ENCODE measurements at regions not wholly inside any gene's neighbourhood (a gene's known extent, or its start where the extent isn't known, plus 50 kb on each side); places are given as distances from the start of the nearest gene placed in this dataset.
"Not testable (repeated sequence)": the region's sequence is repeated elsewhere in the genome, so short reads cannot be mapped to it uniquely, and the experiment has no call there.

DNA sequence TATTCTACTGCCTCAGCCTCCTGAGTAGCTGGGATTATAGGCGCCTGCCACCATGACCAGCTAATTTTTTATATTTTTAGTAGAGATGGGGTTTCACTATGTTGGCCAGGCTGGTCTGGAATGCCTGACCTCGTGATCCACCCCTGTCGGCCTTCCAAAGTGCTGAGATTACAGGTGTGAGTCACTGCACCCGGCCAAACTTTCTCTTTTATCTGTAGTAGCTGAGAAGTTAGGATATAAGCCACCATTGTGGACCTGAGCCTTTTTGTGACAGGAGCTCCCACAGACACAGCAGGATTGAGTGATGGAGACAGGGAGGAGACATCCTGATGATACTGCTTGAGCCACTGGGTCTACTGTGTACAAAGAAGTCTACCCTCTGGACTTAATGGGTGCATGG is 53.5 kb upstream of the LARP1 start:
- Histone ChIP-seq H3K4me1 (ENCODE audit: insufficient read depth) (peaks cover 21% of the 10 kb centered on the region), H3K79me2 (replicated peaks; ENCODE audit: insufficient read depth) (peaks cover 36% of the 10 kb centered on the region), H3F3A (replicated peaks; ENCODE audit: low read depth) (peaks cover 21% of the 10 kb centered on the region; the same call in 1 of the 2 replicates)
- H3K4me3 ChIP-seq; H3K9me3 Mint-ChIP-seq; DNase-seq (ENCODE audit: low spot score); H3K36me3 Mint-ChIP-seq (ENCODE audit: low read depth); H3K36me3 ChIP-seq (ENCODE audit: insufficient read depth); H3K27ac ChIP-seq (ENCODE audit: low read depth); H3K4me2 ChIP-seq; H3K4me3 Mint-ChIP-seq; H4K20me1 ChIP-seq (replicated peaks; ENCODE audit: insufficient read depth); H2AFZ ChIP-seq; ATAC-seq; H3K27me3 Mint-ChIP-seq (ENCODE audit: insufficient read depth, low read depth, poor library complexity); H3K27ac Mint-ChIP-seq; H3K9me2 ChIP-seq (ENCODE audit: insufficient read depth); H3K27me3 ChIP-seq (ENCODE audit: insufficient read depth): not testable (repeated sequence)
- peaks cover 34% of the 10 kb centered on the region for H3K4me1 Mint-ChIP-seq

DNA sequence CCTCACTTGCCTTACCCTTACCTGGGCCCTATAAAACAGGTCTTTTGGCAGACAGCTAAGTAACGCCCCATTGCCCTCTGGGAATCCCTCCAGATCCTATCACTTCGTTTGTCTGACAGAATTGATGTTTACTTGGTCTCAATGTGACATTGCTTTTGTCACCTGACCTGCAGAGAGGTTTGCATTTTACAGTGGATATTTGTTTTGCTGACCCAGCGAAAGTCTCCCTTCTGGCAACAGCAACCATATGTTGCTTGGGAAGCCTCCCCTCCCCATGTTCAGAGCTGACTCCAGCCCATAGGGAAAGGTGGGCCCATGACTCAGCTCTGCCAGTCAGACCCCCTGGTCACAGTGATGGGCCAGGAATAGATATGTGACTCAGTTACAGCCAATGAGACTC is 54.0 kb upstream of the LARP1 start:
- Histone ChIP-seq H3F3A (replicated peaks; ENCODE audit: low read depth) (peaks cover 21% of the 10 kb centered on the region; the same call in 1 of the 2 replicates), H3K27ac (ENCODE audit: low read depth) (0 out of 2 replicates have a peak overlapping the region, but pooled peaks have one; percentile 16), H3K4me1 (ENCODE audit: insufficient read depth) (peaks cover 26% of the 10 kb centered on the region), H3K36me3 (ENCODE audit: insufficient read depth) (no peaks in the 10 kb centered on the region), H3K27me3 (ENCODE audit: insufficient read depth) (no peaks in the 10 kb centered on the region), H3K9me2 (ENCODE audit: insufficient read depth) (no peaks in the 10 kb centered on the region), H2AFZ (no peak overlapping the region), H3K4me2 (no peak overlapping the region), H3K79me2 (replicated peaks; ENCODE audit: insufficient read depth) (peaks cover 36% of the 10 kb centered on the region), H3K4me3 (no peak overlapping the region), H4K20me1 (replicated peaks; ENCODE audit: insufficient read depth) (no peaks in the 10 kb centered on the region)
- H3K36me3 Mint-ChIP-seq (ENCODE audit: low read depth), result no peaks in the 10 kb centered on the region
- H3K4me1 Mint-ChIP-seq, result peaks cover 40% of the 10 kb centered on the region
- DNase-seq (ENCODE audit: low spot score) (no peak), ATAC-seq (no peak)
- H3K27me3 Mint-ChIP-seq (ENCODE audit: insufficient read depth, low read depth, poor library complexity), result no peaks in the 10 kb centered on the region
- no peaks in the 10 kb centered on the region for H3K9me3 Mint-ChIP-seq
- no peak overlapping the region for H3K4me3 Mint-ChIP-seq
- peak overlapping the region; percentile 47 for H3K27ac Mint-ChIP-seq
- TF ChIP-seq, protein P1, sequence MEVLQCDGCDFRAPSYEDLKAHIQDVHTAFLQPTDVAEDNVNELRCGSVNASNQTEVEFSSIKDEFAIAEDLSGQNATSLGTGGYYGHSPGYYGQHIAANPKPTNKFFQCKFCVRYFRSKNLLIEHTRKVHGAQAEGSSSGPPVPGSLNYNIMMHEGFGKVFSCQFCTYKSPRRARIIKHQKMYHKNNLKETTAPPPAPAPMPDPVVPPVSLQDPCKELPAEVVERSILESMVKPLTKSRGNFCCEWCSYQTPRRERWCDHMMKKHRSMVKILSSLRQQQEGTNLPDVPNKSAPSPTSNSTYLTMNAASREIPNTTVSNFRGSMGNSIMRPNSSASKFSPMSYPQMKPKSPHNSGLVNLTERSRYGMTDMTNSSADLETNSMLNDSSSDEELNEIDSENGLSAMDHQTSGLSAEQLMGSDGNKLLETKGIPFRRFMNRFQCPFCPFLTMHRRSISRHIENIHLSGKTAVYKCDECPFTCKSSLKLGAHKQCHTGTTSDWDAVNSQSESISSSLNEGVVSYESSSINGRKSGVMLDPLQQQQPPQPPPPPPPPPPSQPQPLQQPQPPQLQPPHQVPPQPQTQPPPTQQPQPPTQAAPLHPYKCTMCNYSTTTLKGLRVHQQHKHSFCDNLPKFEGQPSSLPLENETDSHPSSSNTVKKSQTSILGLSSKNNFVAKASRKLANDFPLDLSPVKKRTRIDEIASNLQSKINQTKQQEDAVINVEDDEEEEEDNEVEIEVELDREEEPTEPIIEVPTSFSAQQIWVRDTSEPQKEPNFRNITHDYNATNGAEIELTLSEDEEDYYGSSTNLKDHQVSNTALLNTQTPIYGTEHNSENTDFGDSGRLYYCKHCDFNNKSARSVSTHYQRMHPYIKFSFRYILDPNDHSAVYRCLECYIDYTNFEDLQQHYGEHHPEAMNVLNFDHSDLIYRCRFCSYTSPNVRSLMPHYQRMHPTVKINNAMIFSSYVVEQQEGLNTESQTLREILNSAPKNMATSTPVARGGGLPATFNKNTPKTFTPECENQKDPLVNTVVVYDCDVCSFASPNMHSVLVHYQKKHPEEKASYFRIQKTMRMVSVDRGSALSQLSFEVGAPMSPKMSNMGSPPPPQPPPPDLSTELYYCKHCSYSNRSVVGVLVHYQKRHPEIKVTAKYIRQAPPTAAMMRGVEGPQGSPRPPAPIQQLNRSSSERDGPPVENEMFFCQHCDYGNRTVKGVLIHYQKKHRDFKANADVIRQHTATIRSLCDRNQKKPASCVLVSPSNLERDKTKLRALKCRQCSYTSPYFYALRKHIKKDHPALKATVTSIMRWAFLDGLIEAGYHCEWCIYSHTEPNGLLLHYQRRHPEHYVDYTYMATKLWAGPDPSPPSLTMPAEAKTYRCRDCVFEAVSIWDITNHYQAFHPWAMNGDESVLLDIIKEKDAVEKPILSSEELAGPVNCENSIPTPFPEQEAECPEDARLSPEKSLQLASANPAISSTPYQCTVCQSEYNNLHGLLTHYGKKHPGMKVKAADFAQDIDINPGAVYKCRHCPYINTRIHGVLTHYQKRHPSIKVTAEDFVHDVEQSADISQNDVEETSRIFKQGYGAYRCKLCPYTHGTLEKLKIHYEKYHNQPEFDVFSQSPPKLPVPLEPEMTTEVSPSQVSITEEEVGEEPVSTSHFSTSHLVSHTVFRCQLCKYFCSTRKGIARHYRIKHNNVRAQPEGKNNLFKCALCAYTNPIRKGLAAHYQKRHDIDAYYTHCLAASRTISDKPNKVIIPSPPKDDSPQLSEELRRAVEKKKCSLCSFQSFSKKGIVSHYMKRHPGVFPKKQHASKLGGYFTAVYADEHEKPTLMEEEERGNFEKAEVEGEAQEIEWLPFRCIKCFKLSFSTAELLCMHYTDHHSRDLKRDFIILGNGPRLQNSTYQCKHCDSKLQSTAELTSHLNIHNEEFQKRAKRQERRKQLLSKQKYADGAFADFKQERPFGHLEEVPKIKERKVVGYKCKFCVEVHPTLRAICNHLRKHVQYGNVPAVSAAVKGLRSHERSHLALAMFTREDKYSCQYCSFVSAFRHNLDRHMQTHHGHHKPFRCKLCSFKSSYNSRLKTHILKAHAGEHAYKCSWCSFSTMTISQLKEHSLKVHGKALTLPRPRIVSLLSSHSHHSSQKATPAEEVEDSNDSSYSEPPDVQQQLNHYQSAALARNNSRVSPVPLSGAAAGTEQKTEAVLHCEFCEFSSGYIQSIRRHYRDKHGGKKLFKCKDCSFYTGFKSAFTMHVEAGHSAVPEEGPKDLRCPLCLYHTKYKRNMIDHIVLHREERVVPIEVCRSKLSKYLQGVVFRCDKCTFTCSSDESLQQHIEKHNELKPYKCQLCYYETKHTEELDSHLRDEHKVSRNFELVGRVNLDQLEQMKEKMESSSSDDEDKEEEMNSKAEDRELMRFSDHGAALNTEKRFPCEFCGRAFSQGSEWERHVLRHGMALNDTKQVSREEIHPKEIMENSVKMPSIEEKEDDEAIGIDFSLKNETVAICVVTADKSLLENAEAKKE (CRISPR knock-in tag; IDR thresholded peaks at IDR 0.05), result no peak
- TF ChIP-seq NANOG (IDR thresholded peaks at IDR 0.05; ENCODE audit: borderline replicate concordance) (no peak), EZH2phosphoT487 (IDR thresholded peaks at IDR 0.05; ENCODE audit: unreplicated experiment) (no peak), STAT1 (IDR thresholded peaks at IDR 0.05; ENCODE audit: unreplicated experiment) (no peak), POLR2AphosphoS5 (IDR thresholded peaks at IDR 0.05; ENCODE audit: low read depth) (no peak), ZNF331 (CRISPR knock-in tag; IDR thresholded peaks at IDR 0.05; ENCODE audit: low read depth) (no peak)
- TF ChIP-seq, protein P2, sequence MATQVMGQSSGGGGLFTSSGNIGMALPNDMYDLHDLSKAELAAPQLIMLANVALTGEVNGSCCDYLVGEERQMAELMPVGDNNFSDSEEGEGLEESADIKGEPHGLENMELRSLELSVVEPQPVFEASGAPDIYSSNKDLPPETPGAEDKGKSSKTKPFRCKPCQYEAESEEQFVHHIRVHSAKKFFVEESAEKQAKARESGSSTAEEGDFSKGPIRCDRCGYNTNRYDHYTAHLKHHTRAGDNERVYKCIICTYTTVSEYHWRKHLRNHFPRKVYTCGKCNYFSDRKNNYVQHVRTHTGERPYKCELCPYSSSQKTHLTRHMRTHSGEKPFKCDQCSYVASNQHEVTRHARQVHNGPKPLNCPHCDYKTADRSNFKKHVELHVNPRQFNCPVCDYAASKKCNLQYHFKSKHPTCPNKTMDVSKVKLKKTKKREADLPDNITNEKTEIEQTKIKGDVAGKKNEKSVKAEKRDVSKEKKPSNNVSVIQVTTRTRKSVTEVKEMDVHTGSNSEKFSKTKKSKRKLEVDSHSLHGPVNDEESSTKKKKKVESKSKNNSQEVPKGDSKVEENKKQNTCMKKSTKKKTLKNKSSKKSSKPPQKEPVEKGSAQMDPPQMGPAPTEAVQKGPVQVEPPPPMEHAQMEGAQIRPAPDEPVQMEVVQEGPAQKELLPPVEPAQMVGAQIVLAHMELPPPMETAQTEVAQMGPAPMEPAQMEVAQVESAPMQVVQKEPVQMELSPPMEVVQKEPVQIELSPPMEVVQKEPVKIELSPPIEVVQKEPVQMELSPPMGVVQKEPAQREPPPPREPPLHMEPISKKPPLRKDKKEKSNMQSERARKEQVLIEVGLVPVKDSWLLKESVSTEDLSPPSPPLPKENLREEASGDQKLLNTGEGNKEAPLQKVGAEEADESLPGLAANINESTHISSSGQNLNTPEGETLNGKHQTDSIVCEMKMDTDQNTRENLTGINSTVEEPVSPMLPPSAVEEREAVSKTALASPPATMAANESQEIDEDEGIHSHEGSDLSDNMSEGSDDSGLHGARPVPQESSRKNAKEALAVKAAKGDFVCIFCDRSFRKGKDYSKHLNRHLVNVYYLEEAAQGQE (IDR thresholded peaks at IDR 0.05; ENCODE audit: unreplicated experiment), result no peak
- TF ChIP-seq, protein P3, sequence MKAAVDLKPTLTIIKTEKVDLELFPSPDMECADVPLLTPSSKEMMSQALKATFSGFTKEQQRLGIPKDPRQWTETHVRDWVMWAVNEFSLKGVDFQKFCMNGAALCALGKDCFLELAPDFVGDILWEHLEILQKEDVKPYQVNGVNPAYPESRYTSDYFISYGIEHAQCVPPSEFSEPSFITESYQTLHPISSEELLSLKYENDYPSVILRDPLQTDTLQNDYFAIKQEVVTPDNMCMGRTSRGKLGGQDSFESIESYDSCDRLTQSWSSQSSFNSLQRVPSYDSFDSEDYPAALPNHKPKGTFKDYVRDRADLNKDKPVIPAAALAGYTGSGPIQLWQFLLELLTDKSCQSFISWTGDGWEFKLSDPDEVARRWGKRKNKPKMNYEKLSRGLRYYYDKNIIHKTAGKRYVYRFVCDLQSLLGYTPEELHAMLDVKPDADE (IDR thresholded peaks at IDR 0.05), result no peak
